HG03439 (cell line): ENCODE measurements at regions not wholly inside any gene's neighbourhood (a gene's known extent, or its start where the extent isn't known, plus 50 kb on each side); places are given as distances from the start of the nearest gene placed in this dataset.
"Not testable (repeated sequence)": the region's sequence is repeated elsewhere in the genome, so short reads cannot be mapped to it uniquely, and the experiment has no call there.

ENCODE experiments used
- ATAC-seq: cut with Tn5 transposase; IDR thresholded peaks from one replicate; pipeline ENCODE4 v1.9.1; 2021; ENCODE audit warnings: mild to moderate bottlenecking, moderate library complexity; ENCODE audit not compliant: unreplicated experiment

- no peak for ATAC-seq
These were observed 215.5 kb upstream of the KCNN2 start for GRCh38 chr5:114146398-114146797.

GRCh38 chr5:114148253-114148652 lies 213.6 kb upstream of the KCNN2 start:
- ATAC-seq = no peak

- not testable (repeated sequence) for ATAC-seq
These were observed 213.1 kb upstream of the KCNN2 start for GRCh38 chr5:114148728-114149127.

- ATAC-seq = no peak
These were observed 209.1 kb upstream of the KCNN2 start for GRCh38 chr5:114152656-114153360.

- no peak for ATAC-seq
These were observed 208.5 kb upstream of the KCNN2 start for GRCh38 chr5:114153392-114153791.

GRCh38 chr5:114153833-114154232 lies 208.0 kb upstream of the KCNN2 start:
- no peak for ATAC-seq

- ATAC-seq = no peak
These were observed 195.8 kb upstream of the KCNN2 start for GRCh38 chr5:114166081-114166480.

- ATAC-seq = no peak
These were observed 187.7 kb upstream of the KCNN2 start for GRCh38 chr5:114174131-114174530.

GRCh38 chr5:114174837-114175236 lies 187.0 kb upstream of the KCNN2 start:
- no peak for ATAC-seq

- no peak for ATAC-seq
These were observed 185.5 kb upstream of the KCNN2 start for GRCh38 chr5:114176356-114176755.

GRCh38 chr5:114179134-114179533 lies 182.7 kb upstream of the KCNN2 start:
- no peak for ATAC-seq

GRCh38 chr5:114184006-114184405 lies 177.9 kb upstream of the KCNN2 start:
- no peak for ATAC-seq

GRCh38 chr5:114185274-114185673 lies 176.6 kb upstream of the KCNN2 start:
- no peak for ATAC-seq

- no peak for ATAC-seq
These were observed 170.4 kb upstream of the KCNN2 start for GRCh38 chr5:114191441-114191840.

- no peak for ATAC-seq
These were observed 169.8 kb upstream of the KCNN2 start for GRCh38 chr5:114192108-114192507.

- ATAC-seq = no peak
These were observed 160.5 kb upstream of the KCNN2 start for GRCh38 chr5:114201332-114201731.

GRCh38 chr5:114204923-114205322 lies 156.9 kb upstream of the KCNN2 start:
- no peak for ATAC-seq

GRCh38 chr5:114206640-114207039 lies 155.2 kb upstream of the KCNN2 start:
- ATAC-seq = no peak

- no peak for ATAC-seq
These were observed 154.3 kb upstream of the KCNN2 start for GRCh38 chr5:114207615-114208014.

- no peak for ATAC-seq
These were observed 153.8 kb upstream of the KCNN2 start for GRCh38 chr5:114208120-114208519.

- no peak for ATAC-seq
These were observed 153.3 kb upstream of the KCNN2 start for GRCh38 chr5:114208588-114208987.

- ATAC-seq = no peak
These were observed 151.2 kb upstream of the KCNN2 start for GRCh38 chr5:114210662-114211061.

GRCh38 chr5:114221807-114222206 lies 140.1 kb upstream of the KCNN2 start:
- no peak for ATAC-seq
